ENCODE measurements at regions not wholly inside any gene's neighbourhood (a gene's known extent, or its start where the extent isn't known, plus 50 kb on each side); places are given as distances from the start of the nearest gene placed in this dataset.

- TF ChIP-seq, protein P1, sequence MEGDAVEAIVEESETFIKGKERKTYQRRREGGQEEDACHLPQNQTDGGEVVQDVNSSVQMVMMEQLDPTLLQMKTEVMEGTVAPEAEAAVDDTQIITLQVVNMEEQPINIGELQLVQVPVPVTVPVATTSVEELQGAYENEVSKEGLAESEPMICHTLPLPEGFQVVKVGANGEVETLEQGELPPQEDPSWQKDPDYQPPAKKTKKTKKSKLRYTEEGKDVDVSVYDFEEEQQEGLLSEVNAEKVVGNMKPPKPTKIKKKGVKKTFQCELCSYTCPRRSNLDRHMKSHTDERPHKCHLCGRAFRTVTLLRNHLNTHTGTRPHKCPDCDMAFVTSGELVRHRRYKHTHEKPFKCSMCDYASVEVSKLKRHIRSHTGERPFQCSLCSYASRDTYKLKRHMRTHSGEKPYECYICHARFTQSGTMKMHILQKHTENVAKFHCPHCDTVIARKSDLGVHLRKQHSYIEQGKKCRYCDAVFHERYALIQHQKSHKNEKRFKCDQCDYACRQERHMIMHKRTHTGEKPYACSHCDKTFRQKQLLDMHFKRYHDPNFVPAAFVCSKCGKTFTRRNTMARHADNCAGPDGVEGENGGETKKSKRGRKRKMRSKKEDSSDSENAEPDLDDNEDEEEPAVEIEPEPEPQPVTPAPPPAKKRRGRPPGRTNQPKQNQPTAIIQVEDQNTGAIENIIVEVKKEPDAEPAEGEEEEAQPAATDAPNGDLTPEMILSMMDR (IDR thresholded peaks at IDR 0.05) = no peak
- no peak for TF ChIP-seq POLR2A (IDR thresholded peaks at IDR 0.05)
These were observed 223.1 kb upstream of the SGK1 start for GRCh38 chr6:134541001-134541400.

All from right lobe of liver (tissue), 4 donors.